ENCODE measurements at regions not wholly inside any gene's neighbourhood (a gene's known extent, or its start where the extent isn't known, plus 50 kb on each side); places are given as distances from the start of the nearest gene placed in this dataset.

GRCh38 chr5:117434254-117434653 is 859.6 kb upstream of the SEMA6A start:
- Histone ChIP-seq H3K36me3 (ENCODE audit: control insufficient read depth in 2 of 2, extremely low read depth in 1 of 2, insufficient read depth in 2 of 2, low read length in 2 of 2) (no peaks in the 10 kb centered on the region), H3K27ac (ENCODE audit: insufficient read depth, low read depth, low read length) (no peak overlapping the region), H3K4me3 (replicated peaks in 1 of 3; ENCODE audit: insufficient read depth in 1 of 3, low read depth in 1 of 3, low read length in 3 of 3) (no peak overlapping the region), H3K9me1 (replicated peaks; ENCODE audit: control insufficient read depth, extremely low read depth, insufficient read depth, low read length) (no peaks in the 10 kb centered on the region), H3K4me1 (ENCODE audit: control insufficient read depth, extremely low read depth, insufficient read depth, low read length) (no peaks in the 10 kb centered on the region), H3K79me2 (ENCODE audit: control insufficient read depth, insufficient read depth, low read length) (no peaks in the 10 kb centered on the region), H3K27me3 (ENCODE audit: control insufficient read depth in 2 of 2, insufficient read depth in 2 of 2, low read length in 2 of 2) (no peaks in the 10 kb centered on the region), H3K9ac (replicated peaks; ENCODE audit: extremely low read depth, insufficient read depth, low read length) (no peak overlapping the region), H3K9me3 (replicated peaks; ENCODE audit: control insufficient read depth, insufficient read depth, low read length) (no peaks in the 10 kb centered on the region), H4K20me1 (replicated peaks; ENCODE audit: control insufficient read depth, extremely low read depth, insufficient read depth, low read length) (no peaks in the 10 kb centered on the region), H3K4me2 (ENCODE audit: insufficient read depth, low read length) (no peak overlapping the region), H2AFZ (ENCODE audit: low read depth, low read length) (no peak overlapping the region)
- intact Hi-C loops (cut with micrococcal nuclease) (no loop called here), dilution Hi-C loops (cut with MboI; ENCODE audit: extremely low pct_ligation_motif_present, low sequenced_read_pairs) (no loop called here)
- CTCF ChIA-PET, result no interaction called here
- TF ChIP-seq MAX (IDR thresholded peaks at IDR 0.05; ENCODE audit: insufficient read depth, insufficient read length) (no peak), CTCF (IDR thresholded peaks at IDR 0.05; ENCODE audit: extremely low read depth in 1 of 2, insufficient read depth in 1 of 2, low read depth in 1 of 2, low read length in 2 of 2) (no peak), MYC (IDR thresholded peaks at IDR 0.05; ENCODE audit: low read depth, low read length) (no peak), POLR2AphosphoS5 (IDR thresholded peaks at IDR 0.05; ENCODE audit: insufficient read depth, low read depth, low read length) (no peak), EZH2 (IDR thresholded peaks at IDR 0.05; ENCODE audit: borderline replicate concordance, low read depth, low read length, severe bottlenecking) (no peak), FOS (IDR thresholded peaks at IDR 0.05; ENCODE audit: borderline replicate concordance, insufficient read depth, low read length) (no peak), POLR2A (IDR thresholded peaks at IDR 0.05; ENCODE audit: low read depth, low read length) (no peak), JUN (IDR thresholded peaks at IDR 0.05; ENCODE audit: borderline replicate concordance, insufficient read depth, insufficient read length, low read depth) (no peak), GATA2 (IDR thresholded peaks at IDR 0.05; ENCODE audit: insufficient read depth, insufficient read length, low read depth, low read length) (no peak)
- POLR2A ChIA-PET, result no interaction called here
- FAIRE-seq (no peak), DNase-seq (ENCODE audit: low read depth, low spot score) (no peak)
- BruUV-seq (replicated peaks), result no TSS peak
